Coronary artery (tissue), 2 donors: ENCODE measurements at regions not wholly inside any gene's neighbourhood (a gene's known extent, or its start where the extent isn't known, plus 50 kb on each side); places are given as distances from the start of the nearest gene placed in this dataset.

ENCODE experiments used
- DNase-seq: peaks from one replicate; pipeline ENCODE4 v3.0.0-alpha.2; 2017; ENCODE audit warnings: low spot score
- H3K27ac ChIP-seq, 2 donors: fragments of 200-600 bp; sonication (generic); one replicate each; pipeline ENCODE4 v1.5.1; 2016 to 2019
- H3K4me3 ChIP-seq: fragments of 200-600 bp; sonication (generic); 2 replicates; pipeline ENCODE4 v1.5.1; 2016; ENCODE audit warnings: mild to moderate bottlenecking, moderate library complexity
- TF ChIP-seq, protein P1 (sequence below): fragments of 200-600 bp; sonication (generic); IDR thresholded peaks from one replicate; pipeline ENCODE4 v1.5.1; 2019; ENCODE audit warnings: antibody characterized with exemption

DNA sequence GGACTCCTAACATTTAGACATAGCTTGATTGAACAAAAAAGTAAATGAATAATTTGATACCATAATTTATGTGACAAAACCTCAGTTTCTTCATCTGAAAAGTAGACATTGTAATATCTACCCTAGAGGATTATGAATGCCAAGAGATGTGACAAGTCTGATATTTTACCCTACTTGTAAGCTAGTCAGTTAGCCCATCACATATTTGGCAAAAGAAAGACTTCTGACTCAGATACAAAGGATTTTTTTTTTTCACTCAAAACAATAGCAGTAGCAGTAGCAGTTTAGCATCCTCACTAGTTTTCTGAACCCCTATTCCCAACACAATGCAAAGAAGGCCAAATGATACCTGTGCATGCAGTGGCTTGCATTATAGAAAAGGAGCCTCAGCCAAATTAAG lies 377.3 kb upstream of the E2F7 start:
- DNase-seq, result no peak
- H3K27ac ChIP-seq, result no peak overlapping the region

DNA sequence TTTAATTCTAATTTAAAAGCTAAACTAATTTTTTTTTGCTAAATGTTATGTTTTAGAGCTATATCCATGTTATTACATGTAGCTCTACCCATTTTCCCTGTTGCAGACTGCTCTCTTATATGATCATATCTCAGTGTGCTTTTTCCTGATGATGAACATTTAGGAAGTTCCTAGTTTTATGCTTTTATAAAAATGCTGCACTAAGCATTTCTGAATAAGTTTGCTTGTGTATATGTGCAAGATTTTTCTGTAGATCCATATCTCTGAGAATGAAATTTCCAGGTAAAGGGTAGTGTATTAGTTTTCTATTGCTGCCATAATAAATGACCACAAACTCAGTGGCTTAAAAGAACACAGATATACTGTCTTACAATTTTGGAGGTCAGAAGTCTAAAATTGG lies 374.4 kb upstream of the E2F7 start:
- H3K27ac ChIP-seq, result no peak overlapping the region
- TF ChIP-seq, protein P1, sequence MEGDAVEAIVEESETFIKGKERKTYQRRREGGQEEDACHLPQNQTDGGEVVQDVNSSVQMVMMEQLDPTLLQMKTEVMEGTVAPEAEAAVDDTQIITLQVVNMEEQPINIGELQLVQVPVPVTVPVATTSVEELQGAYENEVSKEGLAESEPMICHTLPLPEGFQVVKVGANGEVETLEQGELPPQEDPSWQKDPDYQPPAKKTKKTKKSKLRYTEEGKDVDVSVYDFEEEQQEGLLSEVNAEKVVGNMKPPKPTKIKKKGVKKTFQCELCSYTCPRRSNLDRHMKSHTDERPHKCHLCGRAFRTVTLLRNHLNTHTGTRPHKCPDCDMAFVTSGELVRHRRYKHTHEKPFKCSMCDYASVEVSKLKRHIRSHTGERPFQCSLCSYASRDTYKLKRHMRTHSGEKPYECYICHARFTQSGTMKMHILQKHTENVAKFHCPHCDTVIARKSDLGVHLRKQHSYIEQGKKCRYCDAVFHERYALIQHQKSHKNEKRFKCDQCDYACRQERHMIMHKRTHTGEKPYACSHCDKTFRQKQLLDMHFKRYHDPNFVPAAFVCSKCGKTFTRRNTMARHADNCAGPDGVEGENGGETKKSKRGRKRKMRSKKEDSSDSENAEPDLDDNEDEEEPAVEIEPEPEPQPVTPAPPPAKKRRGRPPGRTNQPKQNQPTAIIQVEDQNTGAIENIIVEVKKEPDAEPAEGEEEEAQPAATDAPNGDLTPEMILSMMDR, result no peak
- no peak for DNase-seq
- no peak overlapping the region for H3K4me3 ChIP-seq

More for the DNA sequence above, 377.3 kb upstream of the E2F7 start:
- TF ChIP-seq, protein P1, result no peak
- no peak overlapping the region for H3K4me3 ChIP-seq

DNA sequence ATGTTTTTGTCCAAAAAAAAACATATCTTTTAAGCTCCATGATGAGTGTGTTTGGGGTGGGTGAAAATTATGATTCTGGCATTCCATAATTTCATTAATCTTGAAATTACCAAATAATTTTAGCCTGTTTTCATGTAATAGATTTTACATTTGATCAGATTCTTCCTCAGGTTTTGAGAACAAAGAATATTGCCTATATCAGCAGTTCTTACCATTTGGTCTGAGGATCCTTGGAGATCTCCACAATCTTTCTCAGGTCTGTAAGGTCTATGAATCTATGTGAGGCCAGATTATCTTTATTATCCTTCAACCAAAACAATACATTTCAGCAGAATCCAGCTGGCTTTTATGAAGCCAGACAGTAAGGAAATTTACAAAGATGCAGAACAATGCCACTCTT lies 373.3 kb upstream of the E2F7 start:
- TF ChIP-seq, protein P1, result no peak
- Histone ChIP-seq H3K27ac (no peak overlapping the region), H3K4me3 (no peak overlapping the region)
- DNase-seq, result no peak

DNA sequence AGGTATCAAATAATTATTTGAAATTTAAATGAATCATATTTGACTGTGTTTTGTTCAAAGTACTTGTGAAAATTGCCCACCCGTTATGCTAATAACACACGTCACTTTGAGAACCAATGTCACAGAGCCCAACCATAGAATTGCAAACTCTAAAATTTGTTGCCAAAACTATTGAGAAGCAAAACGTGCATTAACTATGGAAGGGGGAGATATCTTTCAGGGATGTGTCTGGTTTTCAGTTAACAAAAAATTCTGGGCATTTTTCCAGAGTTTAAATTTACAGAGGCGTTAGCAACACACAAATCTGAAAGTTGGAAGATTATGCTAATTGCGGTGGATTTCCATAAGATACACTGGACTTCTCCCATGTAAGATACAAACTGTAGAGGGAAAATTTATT lies 371.8 kb upstream of the E2F7 start:
- TF ChIP-seq, protein P1, result no peak
- Histone ChIP-seq H3K4me3 (no peak overlapping the region), H3K27ac (no peak overlapping the region)
- no peak for DNase-seq

DNA sequence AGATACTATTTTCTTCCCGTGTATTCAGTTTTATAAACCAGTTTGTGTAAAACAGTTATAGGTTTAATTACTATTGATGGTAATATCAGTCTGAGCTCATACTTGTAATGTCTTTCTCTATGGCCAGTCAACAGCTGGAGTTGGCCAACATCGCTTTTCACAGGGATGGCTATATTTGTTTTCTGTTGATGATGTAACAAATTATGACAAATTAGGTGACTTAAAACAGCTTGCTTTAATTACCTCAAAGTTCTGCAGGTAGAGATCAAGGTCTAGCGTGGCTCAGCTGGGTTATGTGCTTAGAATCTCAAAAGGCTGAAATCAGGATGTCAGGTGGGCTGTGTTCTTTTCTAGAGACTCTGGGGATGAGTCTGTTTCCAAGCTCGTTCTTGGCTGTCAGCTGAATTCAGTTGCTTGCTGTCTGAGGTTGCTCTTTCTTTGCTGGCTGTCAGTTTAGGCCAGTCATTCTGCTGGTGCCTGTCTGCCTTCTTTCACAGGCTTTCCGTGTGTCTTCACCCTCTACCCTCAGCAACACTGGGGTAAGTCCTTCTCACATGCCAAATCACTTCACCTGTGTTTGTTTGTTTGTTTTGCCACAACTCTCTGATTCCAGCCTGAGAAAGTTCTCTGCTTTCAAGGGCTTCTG lies 370.2 kb upstream of the E2F7 start:
- DNase-seq, result no peak
- Histone ChIP-seq H3K27ac (no peak overlapping the region), H3K4me3 (no peak overlapping the region)
- TF ChIP-seq, protein P1, result no peak

DNA sequence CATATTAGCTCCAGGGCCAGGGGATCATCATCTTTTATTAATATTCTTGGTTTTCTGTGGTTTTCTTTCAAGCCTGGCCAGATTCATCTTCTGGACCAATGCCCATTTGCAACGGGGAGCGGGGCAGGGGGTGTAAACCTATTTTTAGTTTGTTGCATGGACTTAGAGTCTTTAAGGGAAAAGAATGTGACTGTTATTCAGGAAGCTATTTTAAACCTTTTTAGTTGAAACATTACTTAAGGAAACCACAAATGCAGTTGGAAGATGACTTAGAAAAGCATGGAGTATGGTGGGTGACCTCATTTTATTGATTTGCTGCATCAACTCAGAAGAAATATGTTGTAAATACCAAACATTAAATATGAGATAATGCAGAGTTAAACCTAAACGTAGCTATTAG lies 368.4 kb upstream of the E2F7 start:
- DNase-seq, result no peak
- H3K4me3 ChIP-seq, result no peak overlapping the region
- TF ChIP-seq, protein P1, result no peak
- H3K27ac ChIP-seq, result no peak overlapping the region

DNA sequence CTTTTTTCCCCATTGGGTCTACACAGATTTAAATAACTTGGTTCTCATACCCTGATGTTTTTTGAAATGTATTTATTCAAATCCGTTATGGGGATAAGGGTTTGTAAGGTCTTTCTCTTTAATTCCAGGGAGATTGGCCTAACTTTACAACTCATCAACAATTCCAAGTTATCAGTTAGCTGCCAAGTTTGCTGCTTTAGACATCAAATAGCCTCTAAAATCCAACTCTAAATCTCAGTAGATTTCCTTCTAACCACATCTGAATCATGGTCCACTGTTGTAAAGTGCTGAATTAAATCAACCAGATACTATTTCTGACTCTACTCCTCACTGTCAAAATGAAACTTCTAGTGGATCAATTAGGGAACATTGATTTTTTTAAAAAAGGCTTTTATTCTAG lies 364.1 kb upstream of the E2F7 start:
- DNase-seq, result no peak
- TF ChIP-seq, protein P1, result no peak
- Histone ChIP-seq H3K4me3 (no peak overlapping the region), H3K27ac (no peak overlapping the region)
